ENCODE measurements at regions not wholly inside any gene's neighbourhood (a gene's known extent, or its start where the extent isn't known, plus 50 kb on each side); places are given as distances from the start of the nearest gene placed in this dataset.

GRCh38 chr20:50286174-50286511 lies 95.5 kb downstream of the CEBPB start:
- DNase-seq: no peak

GRCh38 chr20:50286609-50287008 lies 96.0 kb downstream of the CEBPB start:
- no peak for DNase-seq

GRCh38 chr20:50287512-50287911 lies 96.9 kb downstream of the CEBPB start:
- DNase-seq: no peak

- DNase-seq: no peak
Measured at GRCh38 chr20:50288128-50288623, 97.5 kb downstream of the CEBPB start.

GRCh38 chr20:50289581-50289980 lies 99.0 kb downstream of the CEBPB start:
- peak; percentile 40 to 52 for DNase-seq

GRCh38 chr20:50290112-50290511 lies 99.5 kb downstream of the CEBPB start:
- no peak for DNase-seq

- no peak for DNase-seq
Measured at GRCh38 chr20:50290808-50291207, 100.2 kb downstream of the CEBPB start.

GRCh38 chr20:50291254-50292078 lies 100.8 kb downstream of the CEBPB start:
- no peak for DNase-seq

GRCh38 chr20:50292079-50292590 lies 101.5 kb downstream of the CEBPB start:
- DNase-seq: no peak

- DNase-seq: peak; percentile 82 to 93
Measured at GRCh38 chr20:50292591-50293283, 102.1 kb downstream of the CEBPB start.

- DNase-seq: no peak
Measured at GRCh38 chr20:50293284-50294139, 102.9 kb downstream of the CEBPB start.

GRCh38 chr20:50294164-50295088 lies 103.8 kb downstream of the CEBPB start:
- DNase-seq: no peak

GRCh38 chr20:50295345-50295744 lies 104.7 kb downstream of the CEBPB start:
- DNase-seq: no peak

- DNase-seq: peak in 1 of 2 experiments; percentile 52
Measured at GRCh38 chr20:50295762-50296449, 105.3 kb downstream of the CEBPB start.

GRCh38 chr20:50296450-50297375 lies 106.1 kb downstream of the CEBPB start:
- peak in 1 of 2 experiments; percentile 29 for DNase-seq

GRCh38 chr20:50297498-50298376 lies 107.1 kb downstream of the CEBPB start:
- DNase-seq: no peak

- no peak for DNase-seq
Measured at GRCh38 chr20:50298554-50299324, 108.1 kb downstream of the CEBPB start.

GRCh38 chr20:50299325-50299629 lies 108.6 kb downstream of the CEBPB start:
- no peak for DNase-seq
